DMS53 (cell line): ENCODE measurements at regions not wholly inside any gene's neighbourhood (a gene's known extent, or its start where the extent isn't known, plus 50 kb on each side); places are given as distances from the start of the nearest gene placed in this dataset.
"Not testable (repeated sequence)": the region's sequence is repeated elsewhere in the genome, so short reads cannot be mapped to it uniquely, and the experiment has no call there.

ENCODE experiments used
- DNase-seq: peaks from one replicate; lab custom pipeline; 2025; lab: John Stamatoyannopoulos, UW

DNA sequence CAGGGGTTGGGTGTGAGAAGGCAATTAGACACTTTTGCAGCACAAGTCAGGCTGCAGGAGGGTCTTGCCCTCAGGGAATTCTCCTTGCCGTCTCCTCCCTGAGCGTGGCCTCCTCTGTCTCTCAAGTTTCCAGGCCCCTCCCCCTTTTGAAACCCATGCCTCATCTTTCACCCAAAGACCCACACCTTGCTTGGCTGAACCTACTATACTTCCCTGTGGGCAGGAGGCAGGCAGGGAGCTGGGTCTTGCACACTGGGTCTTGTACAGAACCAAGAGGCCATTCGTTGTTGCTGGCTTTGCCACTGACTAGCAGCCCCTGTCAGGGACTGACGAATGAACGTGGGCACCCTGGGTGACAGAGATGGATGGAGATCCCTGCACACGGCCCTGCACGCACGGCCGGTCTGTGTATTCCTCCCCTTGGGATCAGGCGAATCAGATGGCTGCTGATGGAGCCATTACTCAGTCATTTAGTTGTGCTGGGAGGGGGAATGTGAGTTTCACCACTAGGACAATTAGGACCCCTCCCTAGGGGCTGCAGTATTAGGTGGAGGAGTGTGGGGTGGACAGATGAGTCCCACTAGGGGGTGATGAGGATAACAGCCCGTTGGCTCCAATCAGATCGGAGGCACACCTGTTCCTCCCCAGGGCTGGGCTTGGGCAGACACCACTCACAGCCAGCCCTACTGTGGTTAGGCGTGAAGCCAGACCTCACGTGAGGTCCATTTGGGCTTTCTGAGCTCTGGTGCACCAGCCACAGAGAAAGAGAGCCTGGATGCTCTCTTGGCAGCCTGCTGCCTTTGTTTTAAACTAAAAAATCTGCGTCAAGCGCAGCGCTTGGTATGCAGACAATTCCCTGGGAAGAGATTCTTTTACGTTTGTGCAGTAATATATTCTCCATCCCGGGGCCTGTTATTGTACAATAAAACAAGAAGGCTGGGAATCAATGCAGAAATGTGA lies 167.7 kb upstream of the WSCD1 start:
- DNase-seq = no peak

DNA sequence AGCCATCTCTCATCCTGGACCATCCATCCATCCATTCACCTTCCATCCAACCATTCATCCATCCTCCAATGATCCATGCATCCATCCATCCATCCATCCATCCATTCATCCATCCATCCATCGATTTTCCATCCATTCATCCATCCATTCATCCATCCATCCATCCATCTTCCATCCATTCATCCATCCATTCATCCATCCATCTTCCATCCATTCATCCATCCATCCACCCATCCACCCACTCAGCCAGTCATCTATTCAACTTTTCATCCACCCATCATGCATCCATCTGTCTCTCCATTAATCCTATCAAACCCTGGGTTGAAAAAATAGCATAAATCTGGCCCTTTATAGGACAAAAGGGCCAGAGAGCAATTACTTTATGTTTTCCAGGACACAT lies 158.3 kb upstream of the WSCD1 start:
- DNase-seq = no peak

DNA sequence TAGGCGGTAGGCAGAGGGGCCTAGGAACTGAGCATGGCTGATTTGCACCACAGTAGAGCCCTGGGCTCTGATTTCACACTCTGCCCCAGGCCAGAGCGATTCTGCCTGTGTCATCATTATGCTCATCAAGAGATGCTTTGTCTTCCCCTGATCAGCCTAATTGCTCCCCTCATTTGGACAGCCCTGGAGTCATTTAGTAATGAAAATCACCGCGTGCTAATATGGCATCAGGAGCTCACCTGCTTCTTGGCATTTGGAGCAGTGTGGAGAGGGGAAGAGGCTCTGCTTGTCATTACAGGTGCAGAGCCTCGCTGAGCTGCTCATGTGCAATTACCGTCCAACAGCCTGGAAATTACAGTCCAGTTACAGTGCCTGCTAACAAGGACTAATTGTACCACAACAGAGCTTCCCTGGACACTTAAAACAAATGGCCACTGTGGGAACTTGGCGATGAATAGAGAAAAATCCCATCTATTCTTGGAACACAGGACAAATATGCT lies 157.1 kb upstream of the WSCD1 start:
- DNase-seq = no peak

DNA sequence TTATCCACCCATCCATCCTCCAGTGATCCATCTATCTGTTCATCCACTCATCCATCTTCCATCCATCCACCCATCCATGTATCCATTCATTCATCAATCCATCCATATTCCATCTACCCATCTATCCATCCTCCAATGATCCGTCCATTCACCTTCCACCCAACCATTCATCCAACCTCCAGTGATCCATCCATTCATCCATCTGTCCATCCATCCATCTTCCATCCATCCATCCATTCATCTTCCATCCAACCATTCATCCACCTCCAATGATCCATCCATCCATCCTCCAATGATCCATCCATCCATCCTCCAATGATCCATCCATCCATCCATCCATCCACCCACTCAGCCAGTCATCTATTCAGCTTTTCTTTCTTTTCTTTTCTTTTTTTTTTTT lies 156.5 kb upstream of the WSCD1 start:
- no peak for DNase-seq

DNA sequence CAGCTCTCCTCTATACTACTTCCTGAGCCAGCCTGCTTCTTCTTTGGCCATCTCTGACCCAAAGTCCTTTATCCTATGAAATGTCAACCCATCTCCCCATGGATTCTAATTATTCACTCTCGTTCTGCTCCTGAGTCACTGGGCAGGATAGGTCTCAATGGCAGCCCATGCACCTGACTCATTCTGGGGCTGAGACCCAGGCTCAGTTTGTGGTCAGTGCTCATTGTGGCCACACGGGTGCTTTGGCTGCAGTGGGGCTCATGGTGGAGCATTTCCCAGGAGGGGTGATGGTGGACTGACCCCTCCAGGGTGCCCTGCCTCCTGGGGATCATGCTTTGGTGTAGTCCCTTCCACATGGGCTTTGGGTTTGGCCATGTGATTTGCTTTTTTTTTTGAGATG lies 154.8 kb upstream of the WSCD1 start:
- DNase-seq = no peak

DNA sequence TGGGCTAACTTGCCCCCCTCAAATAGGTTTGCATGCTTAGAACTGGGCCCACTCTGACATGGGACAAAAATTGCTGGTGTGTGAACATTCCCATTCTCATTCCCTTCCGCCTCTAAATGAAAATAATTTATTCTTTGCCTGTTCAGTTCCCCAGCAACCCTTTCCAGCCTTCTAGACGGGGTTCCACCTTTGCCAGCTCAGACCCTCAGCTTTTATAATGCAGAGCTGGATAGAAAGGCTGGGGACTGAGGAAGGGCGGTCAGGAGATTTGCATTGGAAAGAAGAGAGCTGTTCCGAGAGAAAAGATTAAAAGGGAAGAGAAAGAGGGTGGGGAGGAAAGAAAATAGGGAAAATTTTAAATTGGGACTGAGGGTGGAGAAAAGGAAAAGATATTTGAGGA lies 151.1 kb upstream of the WSCD1 start:
- DNase-seq = no peak

DNA sequence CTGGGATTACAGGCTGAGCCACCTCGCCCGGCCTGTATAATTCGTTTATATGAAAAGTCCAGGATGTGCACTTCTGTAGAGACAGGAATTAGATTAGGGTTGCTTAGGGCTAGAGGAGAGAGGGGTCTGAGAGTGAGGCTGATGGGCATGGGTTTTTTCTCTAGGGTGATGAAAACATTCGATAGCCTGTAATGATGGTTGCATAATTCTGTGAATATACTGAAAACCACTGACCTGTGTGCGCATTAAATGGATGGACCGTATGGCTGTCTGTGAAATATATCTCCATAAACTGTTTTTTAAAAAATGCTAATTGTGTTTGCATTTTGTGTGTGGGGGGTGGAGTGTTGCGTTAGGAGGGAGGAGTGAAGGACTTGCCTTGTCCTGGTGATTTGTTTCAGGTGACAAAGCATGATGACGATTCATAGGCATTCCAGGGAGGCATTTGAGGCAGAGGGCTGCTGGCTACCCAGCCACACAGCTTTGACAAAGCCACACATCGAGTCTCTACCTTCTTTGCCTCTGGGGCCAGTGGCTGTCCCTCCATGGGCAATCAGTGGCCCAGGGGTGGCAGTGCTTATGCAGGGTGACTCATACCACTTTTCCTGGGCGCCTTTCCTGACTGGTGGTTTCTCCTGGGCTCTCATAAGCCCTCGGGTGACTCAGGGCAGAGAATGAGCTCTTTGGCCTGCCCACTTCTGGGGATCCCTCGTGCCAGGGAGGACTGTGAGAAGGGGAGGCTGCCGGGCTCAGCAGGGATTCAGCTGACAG lies 148.5 kb upstream of the WSCD1 start:
- DNase-seq = no peak

DNA sequence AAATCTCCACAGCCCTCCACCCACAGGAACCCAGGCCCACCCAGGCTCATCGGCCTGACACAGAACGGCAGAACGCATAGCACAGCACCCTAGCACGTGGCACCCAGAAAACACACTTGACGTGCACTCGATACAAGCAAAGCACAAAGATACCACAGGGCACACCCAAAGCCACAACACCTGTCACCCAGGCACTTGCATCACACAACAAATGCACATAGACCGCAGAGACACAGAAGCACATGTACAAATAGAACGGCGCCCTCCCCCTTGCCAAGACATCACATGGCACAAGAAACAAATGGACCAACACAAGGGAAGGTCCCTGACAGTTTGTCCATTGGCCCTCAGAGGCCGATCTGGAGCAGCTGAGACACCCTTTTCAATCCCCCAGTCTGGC lies 147.7 kb upstream of the WSCD1 start:
- DNase-seq = no peak

DNA sequence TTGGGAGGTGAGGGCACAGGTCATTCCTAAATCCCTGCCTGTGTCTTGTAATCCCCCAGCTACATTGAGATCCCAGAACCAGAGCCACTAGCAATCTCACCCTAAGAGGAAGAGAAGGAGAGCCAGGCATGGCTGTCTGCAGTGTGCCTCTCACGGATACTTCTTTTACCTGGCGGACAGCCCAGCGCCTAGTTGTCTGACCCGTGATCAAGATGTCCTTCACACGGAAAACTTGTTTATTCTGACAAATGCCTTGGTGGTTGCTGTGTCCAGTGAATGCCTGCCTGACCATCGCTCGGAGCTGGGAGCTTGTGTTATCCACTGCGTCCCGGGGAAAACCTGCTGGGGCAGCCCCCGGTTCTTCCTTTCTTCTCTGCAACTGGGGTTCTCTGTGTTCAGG lies 140.5 kb upstream of the WSCD1 start:
- no peak for DNase-seq

DNA sequence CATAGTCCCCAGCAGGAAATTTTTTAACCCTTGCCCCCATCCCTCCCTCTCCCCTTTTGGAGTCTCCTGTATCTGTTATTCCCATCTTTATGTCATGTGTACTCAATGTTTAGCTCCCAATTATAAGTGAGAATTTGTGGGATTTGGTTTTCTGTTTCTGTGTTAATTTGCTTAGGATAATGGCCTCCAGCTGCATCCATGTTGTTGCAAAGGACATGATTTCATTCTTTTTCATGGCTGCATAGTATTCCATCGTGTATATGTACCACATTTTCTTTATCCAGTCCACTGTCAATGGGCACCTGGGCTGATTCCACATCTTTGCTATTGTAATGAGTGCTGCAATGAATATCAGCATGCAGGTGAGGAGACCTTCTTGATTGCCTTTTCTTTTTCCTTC lies 139.6 kb upstream of the WSCD1 start:
- not testable (repeated sequence) for DNase-seq

DNA sequence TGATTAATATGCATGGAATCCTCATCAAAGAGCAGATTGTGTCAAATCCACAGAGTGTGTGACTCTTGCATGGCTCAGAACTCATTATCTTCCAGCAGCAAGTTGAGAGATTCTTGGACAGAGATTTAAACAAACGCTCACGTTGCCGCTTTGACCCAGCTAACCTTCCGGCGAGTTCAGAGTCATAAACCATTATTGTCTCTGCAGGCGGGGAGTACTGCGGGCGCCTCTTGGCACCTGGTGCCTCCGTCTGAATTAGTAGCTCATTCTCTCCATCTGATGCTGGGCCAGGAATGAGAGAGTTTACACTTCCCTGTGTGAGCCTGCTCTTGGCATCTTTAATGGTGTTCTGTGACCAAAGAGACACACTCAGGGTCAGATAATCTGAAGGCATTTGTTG lies 138.6 kb upstream of the WSCD1 start:
- no peak for DNase-seq

DNA sequence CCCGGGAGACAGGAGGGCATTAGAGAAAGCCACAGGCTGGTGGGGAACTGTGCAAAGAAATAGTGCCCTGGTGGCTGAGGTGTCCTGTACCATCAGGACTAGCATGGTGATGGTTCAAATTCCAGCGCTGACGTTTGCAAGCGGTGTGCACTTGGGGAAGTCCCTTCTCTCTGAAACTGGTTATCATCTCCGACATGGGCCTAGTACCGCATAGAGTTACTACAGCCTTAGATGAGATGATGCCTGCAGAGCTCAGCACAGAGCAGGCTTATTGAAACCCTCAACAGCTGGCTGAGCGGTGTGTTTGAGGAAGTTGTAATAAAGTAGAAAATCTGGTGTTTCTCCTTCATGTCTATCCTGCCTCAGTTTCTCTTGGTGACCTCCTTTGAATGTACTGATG lies 136.7 kb upstream of the WSCD1 start:
- no peak for DNase-seq

DNA sequence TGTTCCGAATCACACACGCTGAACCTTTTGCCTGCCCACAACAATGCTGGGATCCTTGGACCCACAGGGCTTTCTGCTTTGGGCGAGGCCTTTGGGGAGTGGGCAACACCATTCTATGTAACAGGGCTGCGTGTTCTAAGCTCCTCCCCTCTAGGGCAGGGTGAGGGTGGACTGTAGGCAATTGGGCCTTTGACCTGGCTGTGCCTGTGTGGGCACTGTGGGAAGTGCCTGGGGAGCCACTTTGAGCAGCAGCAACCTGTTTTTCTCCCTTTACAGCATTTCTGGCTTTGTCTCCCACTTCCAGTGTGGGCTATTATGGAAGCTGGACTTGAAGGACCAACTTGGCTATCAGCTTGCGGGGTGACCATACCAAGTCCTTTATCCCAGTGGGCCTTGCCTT lies 128.9 kb upstream of the WSCD1 start:
- no peak for DNase-seq

DNA sequence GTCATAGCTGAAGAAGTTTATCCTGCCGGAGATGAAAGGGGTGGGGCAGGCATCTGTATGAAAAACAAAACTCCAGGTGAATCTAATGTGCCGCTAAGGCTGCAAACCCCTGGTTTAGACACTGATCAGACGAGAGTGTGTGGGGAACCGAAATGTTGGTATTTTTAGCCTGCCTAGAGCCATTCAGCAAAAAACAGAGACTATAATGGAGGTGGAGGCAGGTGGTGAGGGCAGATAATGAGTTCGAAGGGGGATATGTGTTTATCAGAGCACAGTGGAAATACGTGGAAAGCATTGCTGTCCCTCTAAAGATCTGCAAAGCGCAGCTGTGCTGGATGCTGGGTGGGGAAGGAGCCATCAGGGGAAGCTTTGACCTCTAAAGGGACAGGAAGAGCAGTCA lies 127.5 kb upstream of the WSCD1 start:
- DNase-seq = no peak

DNA sequence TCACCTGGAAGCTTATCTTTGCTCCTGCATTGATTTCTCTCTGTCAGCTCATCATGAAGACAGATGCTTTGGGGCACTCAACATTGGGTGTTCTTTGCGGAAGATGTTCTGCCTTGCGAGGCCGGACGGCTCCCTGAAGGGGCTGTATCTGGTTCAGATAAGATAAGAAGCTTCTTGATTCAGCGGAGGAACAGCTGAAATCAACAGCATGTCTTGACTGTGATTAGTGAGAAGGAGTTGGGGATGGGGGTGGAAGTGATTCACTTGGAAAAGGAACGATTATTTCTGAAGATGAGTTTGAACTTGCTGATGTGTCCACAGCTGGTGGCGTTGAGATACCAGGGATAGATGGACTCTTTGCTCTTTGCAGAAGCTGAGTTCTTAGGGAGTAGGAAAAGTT lies 126.9 kb upstream of the WSCD1 start:
- DNase-seq = no peak

DNA sequence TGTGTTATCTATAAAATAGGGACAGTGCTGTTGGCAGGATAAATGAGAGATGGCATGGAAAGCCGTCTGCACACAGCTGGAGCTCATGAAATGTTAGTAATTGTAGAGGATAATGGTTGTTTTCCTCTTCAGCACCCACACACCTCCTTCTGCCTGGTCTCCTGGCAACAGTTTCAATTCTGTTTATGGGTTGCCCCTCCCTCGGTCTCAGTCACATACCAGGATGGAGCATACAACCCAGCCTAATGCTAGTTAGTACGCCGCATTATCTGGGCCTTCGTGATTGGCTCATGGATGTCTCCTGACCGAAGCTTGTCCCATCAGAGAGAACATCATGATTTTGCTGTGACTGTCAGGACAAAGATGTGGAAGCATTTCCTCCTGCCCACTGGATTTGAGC lies 126.2 kb upstream of the WSCD1 start:
- no peak for DNase-seq

DNA sequence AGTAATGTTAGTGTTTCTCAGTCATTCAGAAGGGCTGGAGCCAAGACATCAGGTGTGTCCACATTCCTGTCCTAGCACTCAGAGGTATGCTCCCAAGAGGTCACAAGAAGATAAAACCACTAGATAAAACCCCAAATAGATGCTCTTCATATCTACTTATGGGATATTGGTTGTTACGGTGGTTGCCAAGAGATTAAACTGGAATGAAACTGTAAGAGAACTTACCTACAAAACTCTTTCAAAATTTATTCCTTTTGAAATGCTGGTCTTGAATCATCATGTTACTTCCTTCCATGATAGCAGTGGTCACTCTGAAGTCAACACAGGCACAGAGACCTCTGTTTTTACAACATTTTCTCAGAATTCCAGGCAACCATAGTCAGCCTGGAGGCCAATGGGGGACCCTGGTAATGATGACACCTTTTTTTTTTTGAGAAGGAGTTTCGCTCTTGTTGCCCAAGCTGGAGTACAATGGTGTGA lies 122.4 kb upstream of the WSCD1 start:
- no peak for DNase-seq

DNA sequence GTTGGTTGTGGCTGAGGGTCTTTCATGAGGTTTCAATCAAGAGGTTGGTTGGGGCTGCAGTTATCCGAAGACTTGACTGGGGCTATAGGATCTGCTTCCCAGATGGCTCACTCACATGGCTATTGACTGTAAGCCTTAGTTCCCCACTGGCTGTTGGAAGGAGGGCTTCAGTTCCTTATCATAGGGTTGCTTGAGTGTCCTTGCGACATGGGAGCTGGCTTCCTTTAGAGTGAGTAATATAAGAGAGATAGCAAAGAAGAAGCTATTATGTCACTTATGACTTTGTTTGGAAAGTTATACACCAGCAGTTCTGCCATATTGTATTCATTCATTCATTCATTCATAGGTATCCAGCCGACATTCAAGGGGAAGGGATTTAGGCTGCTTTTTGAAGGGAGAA lies 121.4 kb upstream of the WSCD1 start:
- DNase-seq = no peak

DNA sequence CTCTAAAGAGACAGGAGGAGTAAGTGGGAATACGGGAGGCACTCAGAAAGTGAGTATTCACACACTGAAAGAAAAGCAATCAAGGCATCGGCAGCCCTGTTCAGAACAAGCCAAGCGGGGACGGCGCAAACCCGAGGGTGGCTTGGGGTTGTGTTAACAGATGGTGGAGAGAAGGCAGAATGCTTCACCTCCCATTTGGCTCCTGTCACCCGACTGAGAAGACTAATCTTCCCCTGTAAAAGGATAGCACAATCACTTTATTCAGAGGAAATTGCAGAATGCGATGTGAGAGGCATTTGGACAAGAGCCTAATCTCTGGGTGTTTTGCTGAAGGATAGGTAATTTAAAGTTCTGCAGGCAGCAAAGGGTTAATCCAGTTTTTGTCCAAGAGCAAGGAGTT lies 119.3 kb upstream of the WSCD1 start:
- DNase-seq = no peak

DNA sequence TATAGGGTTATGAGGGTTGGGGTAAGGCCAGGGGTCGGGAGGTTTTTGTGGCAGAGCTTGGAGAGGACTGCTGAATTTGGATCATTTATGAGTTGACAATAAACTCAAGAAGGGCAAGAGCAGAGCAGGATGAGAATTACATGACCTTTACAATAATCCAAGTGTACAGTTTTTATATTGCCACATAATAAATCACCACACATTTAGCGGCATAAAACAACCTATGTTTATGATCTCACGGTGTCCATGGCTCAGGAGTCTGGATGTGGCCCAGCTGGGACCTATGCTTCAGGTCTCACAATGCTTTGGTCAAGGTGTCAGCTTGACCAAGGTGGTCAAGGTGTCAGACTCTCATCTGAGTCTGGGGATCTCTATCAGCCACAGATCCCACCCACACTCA lies 118.3 kb upstream of the WSCD1 start:
- no peak for DNase-seq

DNA sequence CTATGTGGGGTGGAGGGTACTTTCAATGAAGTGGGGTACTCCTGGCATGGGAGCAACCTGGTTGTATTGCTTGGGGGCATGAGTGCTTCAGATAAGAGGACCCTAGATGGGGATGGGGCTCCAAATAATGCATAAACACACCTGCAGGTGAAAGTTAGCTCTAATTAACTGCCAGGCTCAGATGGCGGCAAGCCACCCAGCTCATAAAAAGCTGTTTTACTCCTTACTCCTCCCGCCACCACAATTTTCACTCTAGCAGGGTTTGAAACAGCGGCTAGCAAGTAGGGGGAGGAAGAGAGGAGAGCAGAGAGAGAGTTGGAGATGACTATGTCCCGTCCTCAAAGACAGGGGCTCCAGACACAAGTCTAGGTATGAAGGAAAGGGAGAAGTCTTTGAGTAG lies 117.7 kb upstream of the WSCD1 start:
- DNase-seq = no peak

DNA sequence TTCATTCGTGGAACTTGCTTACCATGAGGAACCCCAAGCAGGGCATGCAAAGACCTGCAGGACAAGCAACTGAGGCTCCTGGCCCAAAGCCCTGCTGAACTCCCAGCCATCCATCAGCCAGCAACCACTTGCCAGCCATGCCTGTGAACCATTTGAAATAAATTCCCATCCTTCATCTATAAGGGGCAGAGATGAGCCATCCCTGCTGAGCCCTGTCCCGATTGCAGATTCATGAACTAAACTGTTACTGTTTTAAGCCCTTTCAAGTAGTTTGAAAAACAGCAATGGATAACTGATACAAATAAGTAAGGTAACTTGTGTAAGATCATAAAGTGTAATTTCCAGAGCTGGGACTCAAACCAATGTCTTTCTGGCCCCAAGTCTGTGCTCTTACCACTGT lies 114.4 kb upstream of the WSCD1 start:
- no peak for DNase-seq

DNA sequence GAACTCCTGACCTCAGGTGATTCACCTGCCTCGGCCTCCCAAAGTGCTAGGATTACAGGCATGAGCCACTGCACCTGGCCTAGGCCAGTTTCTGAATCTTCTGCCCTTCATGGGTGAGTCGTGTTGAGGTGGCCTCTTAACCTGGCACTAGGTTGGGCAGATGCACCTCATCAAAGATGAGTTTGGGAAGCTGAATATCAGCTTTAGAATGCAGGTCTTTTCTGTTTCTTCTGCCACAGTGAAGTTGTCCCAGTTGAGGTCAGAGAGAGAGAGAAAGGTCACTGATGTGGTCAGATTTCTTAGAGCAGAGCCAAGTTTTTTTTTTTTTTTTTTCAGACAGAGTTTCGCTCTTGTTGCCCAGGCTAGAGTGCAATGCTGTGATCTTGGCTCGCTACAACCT lies 111.3 kb upstream of the WSCD1 start:
- no peak for DNase-seq
